T-helper 1 cell (primary cell): ENCODE measurements at regions not wholly inside any gene's neighbourhood (a gene's known extent, or its start where the extent isn't known, plus 50 kb on each side); places are given as distances from the start of the nearest gene placed in this dataset.

Source experiments
- DNase-seq, 5 donors: peaks; one replicate each; pipeline ENCODE4 v3.0.0-alpha.2; 2012 to 2020

DNA sequence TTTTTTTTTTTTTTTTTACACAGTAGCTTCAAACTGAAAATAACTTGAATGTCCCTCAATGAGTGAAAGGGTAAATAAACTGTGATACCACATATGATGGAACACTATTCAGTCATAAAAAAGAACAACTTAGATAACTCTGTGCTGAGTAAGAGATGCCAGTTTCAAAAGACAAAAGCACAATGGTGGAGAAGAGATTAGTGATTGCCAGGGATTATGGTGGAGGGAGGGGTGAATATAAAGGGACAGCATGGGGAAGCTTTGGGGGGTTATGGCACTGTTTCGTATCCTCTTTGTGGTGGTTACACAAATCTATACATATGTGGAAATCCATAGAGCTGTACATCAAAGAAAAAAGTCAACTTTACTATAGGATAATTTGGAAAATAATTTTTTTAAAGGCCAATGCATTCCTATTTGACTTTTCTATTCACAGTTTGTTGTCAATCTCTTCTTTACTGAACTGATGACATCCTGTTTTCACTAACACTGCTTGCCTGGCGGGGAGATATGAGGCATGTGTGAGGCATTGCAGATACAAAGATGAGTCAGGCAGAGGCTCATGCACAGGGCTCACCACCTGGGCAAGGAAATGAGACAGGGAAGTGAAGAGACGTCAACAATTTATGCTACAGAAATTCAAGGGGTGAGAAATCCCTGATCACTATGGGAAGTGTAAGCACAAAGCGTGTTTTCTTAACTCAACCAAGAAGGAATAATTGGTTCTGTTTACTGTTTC, 302.7 kb downstream of the DUSP10 start:
- peak in 4 of 5 donors; percentile 12 to 86 (median 14) for DNase-seq

DNA sequence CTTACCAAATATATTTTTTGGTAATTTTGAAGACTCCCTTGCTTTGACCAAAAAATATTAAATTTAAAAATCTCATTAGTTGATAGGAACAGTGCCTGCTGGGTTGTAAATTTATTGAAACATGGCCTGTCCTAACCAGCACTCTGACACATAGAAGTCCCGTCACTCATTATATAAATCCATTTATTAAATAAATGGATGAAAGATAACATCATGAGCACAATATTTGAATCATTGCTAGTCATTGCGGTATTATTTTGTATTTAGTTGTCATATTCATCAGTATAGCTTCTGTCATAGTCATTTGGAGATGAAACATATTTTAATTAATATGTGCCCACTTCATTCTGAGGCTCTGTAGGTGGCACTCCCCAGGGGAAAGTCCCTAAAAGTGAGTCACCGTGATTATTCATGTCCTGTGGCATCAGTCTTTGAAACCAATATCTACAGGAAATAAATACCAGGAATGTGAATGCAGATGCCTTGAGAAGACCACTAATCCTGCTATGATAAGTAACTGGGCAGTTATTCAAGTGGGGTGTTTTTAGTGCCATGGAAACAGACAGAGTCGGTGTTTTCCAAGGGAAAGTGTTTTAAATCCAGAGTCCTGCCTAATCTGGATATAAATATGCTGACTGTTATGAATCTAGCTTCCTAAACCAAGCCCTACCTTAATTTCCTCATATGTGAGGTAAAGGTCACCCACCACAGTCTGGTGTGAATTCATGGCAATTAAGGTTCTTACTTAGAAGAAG, 302.0 kb downstream of the DUSP10 start:
- DNase-seq, result peak in 2 of 5 donors; percentile 3 to 73

DNA sequence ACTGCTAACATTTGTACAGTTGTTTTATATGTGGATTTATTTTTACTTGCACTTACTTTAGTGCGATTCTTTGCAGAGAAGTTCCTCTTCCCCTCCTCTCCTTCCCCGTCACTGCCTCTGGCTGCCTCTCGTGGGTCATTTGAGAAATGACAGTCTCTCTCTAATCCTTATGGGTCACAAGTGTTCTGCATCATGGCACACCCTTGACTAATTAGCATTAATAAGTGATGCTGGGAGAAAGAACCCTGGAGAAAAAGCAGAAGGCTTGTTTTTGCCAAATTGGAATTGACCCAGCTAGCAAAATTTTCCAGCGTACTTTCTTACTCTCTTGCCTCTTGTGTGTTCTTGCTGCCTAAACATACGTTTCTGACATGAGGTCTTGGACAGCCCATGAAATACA, 301.2 kb downstream of the DUSP10 start:
- DNase-seq, result no peak

DNA sequence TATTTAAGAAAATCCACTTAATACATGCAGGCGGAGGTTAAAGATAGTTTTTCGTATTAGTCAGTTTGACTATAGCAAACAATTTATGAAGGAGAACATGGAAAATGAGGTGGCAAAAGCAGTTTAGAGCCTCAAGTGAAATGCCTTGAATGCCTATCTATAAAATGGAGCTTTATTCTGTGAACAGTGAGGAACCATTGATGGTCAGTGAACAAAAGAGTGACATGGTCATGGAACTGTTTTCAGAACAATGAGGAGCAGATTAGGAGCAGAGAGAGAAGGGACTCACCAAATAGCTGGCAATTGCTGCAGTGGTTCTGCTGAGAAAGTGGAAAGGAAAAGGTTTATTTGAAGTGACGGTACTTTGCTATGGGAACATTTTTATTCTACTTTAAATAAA, 299.8 kb downstream of the DUSP10 start:
- no peak for DNase-seq

DNA sequence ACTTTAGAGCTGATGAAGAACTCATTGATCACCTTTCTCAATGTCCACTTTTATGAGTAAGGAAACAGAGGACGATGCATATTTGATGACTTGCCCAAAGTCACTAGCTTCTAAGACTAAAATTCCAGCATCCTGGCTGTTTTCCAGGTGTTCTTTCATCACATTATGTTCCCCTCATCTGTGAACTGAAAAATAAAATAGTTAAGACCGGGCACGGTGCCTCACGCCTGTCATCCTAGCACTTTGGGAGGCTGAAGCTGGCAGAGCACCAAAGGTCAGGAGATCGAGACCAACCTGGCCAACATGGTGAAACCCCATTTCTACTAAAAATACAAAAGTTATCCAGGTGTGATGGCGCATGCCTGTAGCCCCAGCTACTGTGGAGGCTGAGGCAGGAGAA, 297.5 kb downstream of the DUSP10 start:
- DNase-seq, result no peak

DNA sequence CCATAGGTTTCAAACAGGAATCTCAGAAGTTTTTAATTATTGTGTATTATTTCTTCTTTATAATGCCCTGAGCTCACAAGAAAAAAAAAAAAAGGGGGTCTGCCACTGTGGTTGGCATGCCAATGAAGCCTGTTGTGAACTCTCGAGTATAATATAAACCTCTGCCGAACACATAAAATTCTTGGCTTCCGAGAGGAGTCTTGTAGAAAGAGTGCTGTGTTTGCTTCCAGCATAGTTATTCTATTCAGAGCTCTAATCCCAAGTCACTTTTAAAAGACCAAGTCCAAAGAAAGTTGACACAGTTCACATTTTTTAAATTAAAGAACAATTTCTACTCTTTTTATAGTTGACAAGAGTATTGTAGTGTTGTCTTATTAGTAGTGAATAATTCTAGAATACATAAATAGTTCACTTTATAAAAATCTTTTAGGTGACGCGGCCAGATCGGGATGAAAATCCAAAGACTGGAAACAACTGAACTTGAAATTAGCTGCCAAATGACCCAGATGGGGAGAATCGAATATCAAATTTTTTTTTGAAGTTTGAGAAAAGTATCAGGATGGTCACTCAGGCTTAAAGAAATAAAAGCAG, 293.2 kb downstream of the DUSP10 start:
- DNase-seq, result no peak

DNA sequence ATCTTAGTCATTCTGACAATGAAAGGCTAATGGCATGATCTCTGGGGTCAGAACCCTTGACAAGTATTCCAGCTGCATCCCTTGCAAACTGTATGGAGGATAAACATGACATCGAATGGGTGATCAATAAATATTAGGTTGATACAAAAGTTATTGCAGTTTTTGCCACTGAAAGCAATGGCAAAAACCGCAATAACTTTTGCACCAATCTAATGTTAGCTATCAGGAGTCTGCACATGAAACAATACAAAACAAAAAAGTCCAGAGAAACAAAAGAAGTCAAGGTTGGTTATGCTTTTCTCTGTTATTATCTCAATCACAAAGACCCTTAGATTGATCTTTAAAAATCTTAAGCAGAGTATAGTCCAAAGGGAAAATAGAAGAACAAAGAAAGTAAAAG, 292.7 kb downstream of the DUSP10 start:
- no peak for DNase-seq

DNA sequence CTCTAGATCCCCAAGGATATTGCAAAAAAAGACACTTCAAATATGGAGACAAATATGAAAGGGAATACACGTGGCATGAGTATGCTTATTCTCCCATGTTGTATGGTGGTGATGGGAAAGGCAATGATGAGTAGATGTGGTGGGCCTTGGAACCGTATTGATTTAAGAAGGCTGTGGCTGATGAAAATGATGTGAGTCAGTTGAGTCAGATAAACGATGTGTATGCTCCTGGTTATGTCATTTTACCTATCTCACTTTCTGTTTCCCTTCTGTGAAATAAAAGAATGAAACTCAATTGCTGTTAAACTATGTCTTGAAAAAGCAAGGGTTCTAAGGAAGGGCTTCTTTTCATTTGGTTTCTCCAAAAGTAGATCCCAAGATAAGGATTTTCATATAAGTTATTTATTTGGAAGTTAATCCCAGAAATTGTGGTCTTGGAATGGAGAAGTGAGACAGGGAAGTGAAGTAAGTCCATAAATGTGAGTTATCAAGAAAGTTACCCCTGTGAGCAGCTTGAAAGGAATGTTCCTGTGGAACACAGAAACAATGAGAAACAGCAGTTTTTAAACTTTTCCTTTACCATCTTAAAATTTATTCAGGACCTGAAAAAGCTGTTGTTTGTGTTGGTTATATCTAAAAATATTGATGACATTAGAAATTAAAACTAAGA, 292.0 kb downstream of the DUSP10 start:
- peak in 1 of 5 donors; percentile 44 for DNase-seq

DNA sequence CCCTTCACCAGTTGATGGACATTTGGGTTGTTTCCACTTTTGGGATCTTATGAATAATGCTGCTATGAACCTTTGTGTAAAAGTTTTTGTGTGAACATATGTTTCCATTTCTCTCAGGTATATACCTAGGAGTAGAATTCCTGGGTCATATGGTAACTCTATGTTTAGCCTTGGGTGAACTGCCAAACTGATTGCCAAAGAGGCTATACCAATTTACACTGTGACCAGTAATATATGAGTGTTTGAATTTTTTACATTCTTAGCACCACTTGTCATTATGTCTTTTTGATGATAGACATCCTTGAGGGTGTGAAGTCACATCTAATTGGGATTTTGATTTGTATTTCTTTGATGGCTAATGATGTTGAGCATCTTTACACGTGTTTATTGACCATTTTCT, 290.1 kb downstream of the DUSP10 start:
- DNase-seq, result no peak

DNA sequence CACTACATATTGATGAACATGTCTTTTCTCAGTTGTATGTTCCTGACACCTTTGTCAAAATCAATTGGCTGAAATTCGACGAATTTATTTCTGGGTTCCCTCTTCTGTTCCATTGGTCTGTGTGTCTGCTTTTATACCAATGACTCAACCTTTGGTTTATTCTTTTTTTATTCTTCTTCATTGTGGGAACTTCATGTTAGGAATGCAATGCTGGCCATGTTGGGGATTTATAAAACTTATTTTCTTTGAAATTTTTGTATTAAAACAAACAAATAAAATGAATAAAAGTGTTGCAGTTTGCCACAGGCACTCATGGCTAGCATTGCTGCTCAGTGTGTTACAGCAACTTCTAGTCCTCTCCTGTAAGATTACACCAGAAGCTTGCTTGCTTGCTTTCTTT, 287.8 kb downstream of the DUSP10 start:
- no peak for DNase-seq

DNA sequence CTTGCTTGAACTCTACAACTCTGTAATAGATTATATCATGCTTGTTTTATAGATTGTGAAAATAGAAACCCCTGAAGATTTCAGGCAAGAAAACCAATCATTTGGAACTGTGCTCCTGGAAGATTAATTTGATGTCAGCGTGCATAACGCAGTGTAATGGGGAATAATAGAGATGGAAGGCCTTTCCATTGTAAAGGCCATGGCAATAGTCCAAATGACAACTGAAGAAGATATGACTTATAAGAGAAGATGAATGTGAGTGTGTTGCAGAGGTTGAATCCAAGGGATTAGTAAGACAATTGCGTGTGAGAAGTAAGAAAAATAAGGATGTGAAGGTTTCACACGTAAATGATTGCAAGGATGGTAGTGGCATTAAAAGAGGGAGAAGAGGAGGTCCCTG, 285.0 kb downstream of the DUSP10 start:
- no peak for DNase-seq

DNA sequence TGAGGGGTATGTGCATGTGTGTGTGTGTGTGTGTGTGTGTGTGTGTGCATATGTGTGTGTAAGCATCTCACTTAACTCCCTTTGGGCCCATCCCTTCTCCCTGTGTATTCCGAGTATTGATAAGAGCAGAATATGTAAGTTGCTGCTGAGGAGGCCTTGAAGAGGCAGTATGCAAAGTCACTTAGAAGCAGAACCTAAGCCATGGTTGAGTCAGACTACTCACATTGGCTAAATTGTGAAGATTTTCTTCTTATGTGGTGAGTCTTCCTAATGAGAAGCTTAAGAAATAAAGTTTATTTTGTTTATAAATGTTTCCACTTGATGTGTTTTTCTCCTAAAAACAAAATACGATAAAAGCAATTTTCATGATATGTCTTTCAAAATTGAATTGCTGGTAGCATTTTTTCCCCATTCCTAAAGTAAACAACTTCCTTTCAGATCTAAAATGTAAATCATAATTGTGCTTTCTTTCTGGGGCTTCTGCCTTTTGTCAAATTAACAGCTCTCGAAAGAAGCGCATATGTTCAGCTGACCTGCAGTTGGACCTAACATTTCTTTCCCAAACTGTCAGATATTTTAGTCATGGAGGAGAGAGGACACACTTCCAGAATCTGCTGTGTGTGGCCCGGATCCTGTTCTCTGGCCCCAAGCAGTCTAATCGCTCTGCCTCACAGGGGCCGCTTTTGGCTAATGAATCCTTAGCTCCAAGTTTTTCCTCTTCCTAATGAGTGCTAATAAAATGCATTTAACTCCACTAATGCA, 284.0 kb downstream of the DUSP10 start:
- no peak for DNase-seq

DNA sequence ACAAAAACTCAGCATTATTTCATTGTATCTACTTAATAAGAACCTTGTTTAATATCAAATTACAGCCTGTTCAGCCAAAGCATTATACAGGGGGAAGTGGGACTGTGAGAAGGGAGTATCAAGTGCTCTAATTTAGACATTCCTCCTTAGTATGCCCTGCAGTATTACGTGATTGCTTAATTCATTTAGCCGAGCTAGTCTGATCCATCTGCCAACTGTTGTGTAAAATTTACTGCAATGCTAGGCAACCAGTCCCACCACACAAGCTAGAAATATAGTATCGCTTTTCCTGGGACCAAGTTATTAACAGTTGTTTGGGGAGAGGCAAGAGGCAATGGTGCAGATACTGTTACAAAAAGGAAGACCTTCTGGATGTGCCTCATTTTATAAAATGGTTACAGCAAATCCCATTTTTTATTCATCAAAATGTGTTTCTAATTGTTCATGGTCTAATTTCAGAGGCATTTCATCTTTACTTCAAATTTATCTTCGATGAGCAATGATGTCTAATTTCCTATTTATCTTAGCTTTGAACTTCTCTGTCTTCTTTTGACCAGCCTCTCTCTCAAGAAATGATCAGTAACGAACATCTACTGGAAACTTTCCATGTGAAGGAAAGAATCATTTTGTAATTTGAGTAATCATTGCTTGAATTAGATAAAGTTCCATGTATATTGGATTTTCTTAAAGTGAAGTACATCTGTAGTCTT, 283.3 kb downstream of the DUSP10 start:
- DNase-seq, result no peak

DNA sequence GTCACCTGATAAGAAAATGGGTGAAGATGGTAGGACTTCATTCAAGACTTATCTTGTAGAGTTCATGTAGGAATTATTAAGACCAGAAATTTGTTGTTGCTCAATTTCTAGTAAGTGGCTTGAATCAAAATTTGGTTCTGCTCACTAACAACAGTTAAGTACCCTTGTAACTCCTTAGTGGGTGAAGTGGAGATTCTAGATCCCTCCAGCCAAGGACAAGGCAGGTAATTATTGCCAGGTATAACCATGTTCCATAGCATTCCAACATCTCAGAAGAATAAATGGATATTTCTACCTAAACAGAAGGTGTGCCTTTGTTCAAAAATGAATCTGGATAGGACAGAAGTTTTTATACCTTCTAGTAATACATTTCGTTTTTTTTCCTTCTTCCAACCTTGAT, 282.3 kb downstream of the DUSP10 start:
- no peak for DNase-seq

DNA sequence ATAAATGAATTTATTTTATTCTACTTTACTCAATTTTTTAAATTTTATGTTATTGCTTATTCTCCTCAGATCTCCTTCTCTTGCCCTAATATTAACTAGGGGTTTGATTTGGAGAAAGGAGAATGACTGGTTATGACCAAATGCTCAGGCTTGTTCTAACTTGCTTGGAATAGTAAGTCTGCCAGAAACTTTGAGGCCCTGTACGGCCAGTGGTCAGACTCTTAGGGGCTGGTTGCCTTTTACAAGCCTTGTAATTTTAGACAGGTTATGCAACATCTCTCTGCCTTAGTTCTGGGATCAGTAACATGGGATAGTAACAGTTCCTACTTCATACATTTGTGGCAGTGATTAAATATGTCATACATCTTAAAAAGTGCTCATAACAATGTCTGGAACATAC, 279.5 kb downstream of the DUSP10 start:
- DNase-seq, result no peak

DNA sequence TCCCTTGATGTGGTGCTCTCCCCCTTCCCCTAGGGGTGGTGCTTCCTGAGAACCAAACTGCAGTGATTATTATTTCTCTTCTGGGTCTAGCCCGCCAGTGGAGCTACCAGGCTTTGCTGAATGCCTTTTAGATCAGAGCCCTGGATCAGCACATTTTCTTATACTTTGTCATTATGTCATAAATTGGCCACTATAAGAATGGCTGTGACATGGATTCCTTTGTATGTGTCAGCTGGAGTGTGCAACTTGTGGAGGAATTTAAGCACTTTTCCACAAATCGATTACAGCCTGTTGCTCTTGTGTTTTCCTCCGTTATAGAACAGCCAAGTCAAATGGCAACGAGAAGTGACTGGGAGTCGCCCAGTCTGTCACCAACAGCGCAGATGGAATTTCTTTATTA, 273.3 kb downstream of the DUSP10 start:
- no peak for DNase-seq

DNA sequence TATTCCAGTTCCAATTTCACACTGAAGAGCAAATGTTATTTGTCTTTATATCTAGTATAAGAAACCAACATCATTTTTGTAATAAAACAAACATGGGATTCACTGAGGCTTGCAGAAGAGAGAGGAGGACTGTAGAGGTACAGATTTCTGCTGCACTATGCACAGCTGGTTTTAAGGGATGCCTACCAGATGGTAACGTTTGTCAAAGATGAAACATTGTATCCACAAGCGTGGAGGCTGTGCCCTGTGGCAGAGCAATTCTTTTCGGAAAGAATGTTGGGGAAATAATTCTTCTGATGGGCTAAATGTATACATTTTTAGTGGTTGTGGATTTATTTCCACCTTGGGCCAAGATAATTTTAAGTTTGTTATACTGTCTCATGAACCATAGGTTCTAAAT, 272.4 kb downstream of the DUSP10 start:
- no peak for DNase-seq

DNA sequence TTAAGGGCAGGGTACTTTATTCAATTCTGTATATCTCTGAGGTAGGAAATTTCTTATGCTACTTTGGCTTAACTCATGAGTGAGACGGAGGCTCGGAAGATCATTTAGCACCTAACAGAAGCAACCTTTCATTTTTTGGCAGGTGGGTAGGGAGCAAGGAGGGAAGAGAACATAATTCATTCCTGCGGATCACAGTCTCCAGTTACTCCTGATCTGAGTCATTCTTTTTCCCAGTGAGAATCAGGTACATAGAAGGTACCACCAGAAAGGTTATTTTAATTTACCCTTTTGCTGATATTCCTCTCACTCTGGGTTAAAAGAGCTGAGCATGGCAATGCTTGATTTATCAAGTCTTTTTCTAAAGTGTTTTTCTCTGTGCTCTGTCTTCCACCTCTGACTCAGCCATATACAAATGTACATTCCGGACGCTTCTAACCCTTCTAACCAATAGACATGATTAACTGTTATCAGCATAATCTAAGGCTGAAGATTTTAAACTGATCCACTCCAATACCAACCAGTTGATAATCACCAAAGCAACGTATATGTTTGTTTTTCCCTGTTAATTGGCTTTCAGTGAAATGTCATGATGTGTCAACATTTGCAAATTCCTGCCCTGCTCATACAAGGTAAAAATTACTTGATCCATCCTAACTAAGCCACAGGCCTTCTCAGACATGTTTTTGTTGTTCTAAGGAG, 271.7 kb downstream of the DUSP10 start:
- no peak for DNase-seq

DNA sequence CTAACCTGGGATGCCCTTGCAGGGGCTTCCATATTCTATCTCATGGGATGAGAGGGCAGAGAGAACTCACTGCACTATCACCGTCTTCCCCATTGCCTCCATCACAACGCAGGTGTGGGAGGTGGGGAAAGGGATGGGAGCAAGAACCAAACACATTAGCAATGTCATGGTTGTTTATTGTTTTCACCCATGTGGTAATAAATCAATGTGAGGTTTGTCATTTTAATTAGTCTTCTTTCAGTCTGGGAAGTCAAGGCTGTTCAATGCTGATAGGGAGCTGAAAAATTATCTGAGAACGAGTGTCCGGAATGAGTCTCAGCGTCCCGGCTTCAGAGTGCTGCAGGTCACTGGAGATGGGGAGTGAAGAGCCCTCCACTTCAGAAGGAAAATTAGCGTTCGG, 268.5 kb downstream of the DUSP10 start:
- DNase-seq, result no peak

DNA sequence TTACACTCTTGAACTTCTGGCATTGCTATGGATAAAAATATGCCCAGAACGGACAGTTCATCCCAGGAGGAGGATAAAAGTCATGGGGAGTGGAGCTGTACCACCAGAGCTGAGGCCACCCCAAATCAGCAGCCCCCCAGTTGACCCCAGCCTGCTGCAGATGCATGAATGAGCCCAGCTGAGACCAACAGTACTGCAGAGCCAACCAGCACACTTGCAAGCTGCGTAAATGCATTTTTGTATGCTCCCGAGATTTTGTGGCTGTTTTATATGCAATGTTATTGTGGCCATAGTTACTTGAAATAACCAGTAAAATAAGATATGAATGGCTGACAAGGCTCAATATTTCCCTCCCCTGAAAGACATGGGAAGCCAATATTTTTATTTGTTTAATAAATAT, 264.6 kb downstream of the DUSP10 start:
- no peak for DNase-seq
